B cell (primary cell): ENCODE measurements at regions not wholly inside any gene's neighbourhood (a gene's known extent, or its start where the extent isn't known, plus 50 kb on each side); places are given as distances from the start of the nearest gene placed in this dataset.

Experiments
- EZH2 ChIP-seq: IDR thresholded peaks from 2 replicates; pipeline ENCODE4 v1.6.1; 2012; ENCODE audit warnings: borderline replicate concordance, low read depth, mild to moderate bottlenecking, moderate library complexity, low read length; ENCODE audit not compliant: insufficient read depth, poor library complexity, severe bottlenecking
- TF ChIP-seq, protein P1 (sequence below): fragments of 200-600 bp; IDR thresholded peaks from one replicate; pipeline ENCODE4 v1.8.0; 2022; ENCODE audit warnings: antibody characterized with exemption, mild to moderate bottlenecking

DNA sequence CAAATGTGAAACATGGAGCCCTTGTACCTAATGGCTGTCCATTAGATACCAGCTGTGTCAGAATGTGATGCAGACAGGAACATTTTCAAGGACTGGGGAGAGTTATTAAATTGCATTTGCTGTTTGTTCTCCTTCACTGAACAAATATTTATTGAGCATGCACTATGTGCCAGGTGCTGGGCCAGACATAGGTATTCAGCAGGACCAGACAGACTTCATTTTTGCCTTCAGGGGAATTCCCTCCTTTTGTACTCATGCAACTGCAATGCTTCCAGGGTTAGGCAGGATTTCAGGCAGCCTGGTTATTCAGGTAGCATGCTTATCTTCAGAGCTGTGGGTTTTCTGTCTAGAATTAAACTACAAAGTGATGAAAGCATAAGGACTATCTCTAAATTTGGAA is 64.2 kb upstream of the SMYD2 start:
- TF ChIP-seq, protein P1, sequence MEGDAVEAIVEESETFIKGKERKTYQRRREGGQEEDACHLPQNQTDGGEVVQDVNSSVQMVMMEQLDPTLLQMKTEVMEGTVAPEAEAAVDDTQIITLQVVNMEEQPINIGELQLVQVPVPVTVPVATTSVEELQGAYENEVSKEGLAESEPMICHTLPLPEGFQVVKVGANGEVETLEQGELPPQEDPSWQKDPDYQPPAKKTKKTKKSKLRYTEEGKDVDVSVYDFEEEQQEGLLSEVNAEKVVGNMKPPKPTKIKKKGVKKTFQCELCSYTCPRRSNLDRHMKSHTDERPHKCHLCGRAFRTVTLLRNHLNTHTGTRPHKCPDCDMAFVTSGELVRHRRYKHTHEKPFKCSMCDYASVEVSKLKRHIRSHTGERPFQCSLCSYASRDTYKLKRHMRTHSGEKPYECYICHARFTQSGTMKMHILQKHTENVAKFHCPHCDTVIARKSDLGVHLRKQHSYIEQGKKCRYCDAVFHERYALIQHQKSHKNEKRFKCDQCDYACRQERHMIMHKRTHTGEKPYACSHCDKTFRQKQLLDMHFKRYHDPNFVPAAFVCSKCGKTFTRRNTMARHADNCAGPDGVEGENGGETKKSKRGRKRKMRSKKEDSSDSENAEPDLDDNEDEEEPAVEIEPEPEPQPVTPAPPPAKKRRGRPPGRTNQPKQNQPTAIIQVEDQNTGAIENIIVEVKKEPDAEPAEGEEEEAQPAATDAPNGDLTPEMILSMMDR = no peak
- no peak for TF ChIP-seq EZH2
